Limb (tissue), 2 donors: ENCODE measurements at regions not wholly inside any gene's neighbourhood (a gene's known extent, or its start where the extent isn't known, plus 50 kb on each side); places are given as distances from the start of the nearest gene placed in this dataset.

Source experiments
- DNase-seq, 2 donors: peaks; one replicate each; pipeline ENCODE4 v3.0.0-alpha.2; 2016; ENCODE audit errors: extremely low spot score in 2 of 2

GRCh38 chr16:6155271-6155670 lies 1057.7 kb upstream of the EEF2KMT start:
- DNase-seq: no peak

DNA sequence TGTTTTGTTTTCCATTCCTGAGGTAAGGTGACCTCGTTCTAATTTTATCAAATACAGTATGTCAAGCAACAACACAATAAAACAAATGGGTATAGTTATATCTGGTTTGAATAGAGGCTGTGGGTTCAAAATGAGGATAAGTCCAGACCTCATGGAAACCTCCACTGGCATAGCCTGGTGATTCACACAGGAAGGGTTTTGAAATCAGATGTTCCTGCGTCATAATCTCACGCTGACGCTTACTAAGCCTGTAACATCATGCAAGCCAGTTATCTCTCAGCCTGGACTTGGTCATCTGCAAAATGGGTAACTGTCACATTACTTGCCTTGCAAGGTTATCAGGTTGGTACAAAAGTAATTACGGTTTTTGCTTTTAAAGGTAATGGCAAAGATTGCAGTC lies 1056.3 kb upstream of the EEF2KMT start:
- no peak for DNase-seq

GRCh38 chr16:6149031-6149430 lies 1051.4 kb upstream of the EEF2KMT start:
- no peak for DNase-seq

DNA sequence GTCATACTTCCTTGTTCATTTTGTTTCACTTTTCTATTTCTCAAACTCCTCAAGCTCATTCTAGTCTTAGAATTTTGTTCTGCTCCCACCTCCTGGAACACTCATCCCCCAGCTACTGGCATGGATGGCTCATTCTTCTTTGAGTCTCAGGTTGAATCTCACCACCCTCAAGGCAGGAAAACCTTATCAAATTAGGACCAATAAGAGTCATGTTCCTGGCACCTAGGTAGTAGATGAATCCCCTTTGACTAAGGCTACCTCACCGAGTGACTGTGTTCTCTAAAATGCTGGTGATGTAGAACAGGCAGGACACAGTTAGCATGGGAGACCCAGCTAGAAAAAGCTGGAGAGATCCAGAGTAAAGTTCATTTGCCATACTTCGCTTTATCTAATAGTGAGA lies 1050.8 kb upstream of the EEF2KMT start:
- no peak for DNase-seq

DNA sequence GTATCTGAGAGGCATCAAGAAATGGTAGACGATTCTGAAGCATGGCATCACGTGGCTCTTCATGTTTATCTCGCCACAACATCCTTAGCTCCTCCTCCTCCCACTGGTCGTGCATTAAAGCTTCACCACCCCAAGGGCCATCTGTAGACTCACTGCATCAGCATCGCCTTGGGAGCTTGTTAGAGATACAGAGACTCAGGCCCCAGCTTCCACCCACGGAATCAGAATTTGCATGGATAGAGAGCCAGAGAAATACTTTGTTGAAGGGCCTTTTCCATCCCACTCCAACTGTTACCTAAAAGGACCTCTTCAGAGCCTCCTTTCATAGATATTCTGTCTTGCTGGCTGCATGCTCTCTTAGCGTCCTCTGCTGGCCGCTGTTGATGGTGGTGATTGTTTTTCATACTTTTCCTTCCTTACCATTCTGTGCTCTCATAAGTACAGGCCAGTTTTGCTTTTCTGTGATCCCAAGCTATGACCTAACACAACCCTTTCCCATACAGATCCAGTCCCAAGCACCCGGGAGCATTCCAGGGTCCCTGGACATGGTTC lies 1049.4 kb upstream of the EEF2KMT start:
- no peak for DNase-seq

DNA sequence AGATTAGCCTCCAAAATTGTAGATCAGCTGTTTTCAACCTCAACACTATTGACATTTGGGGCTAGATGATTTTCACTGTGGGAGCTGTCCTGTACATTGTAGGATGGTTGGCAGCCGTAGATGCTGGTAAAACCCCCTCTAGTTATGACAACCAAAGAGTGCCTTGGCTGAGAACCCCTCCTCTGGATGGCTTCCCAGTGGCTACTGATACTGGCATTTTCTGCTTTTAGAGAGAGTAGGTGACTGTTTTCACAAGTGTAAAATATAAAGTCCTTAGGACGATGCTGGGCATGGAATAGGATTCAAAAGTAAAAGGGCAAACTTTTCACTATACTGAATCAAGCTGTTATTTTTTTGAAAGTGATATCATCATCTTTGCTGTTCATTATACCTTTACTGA lies 1048.8 kb upstream of the EEF2KMT start:
- no peak for DNase-seq

GRCh38 chr16:6144463-6144862 lies 1046.9 kb upstream of the EEF2KMT start:
- DNase-seq: no peak

DNA sequence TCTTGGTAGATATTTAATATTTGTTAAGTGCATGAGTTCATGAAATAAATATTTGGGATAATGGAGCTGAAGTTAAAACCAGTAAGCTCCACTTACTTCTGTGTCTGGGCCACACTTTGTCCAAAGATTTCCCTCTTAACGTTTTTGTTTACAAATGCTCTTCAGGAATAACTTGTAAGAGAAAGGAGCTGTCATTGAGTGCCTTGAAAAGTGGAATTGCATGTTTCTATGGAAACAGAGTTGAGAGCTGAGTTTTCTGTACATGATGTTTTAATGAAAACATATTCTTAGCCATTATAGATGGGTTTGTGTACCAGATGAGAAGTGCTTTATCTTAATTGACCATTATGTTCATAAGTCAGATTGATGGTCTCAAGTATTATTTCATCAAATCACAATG lies 1045.4 kb upstream of the EEF2KMT start:
- DNase-seq: no peak

- DNase-seq: no peak
These were observed 1035.5 kb upstream of the EEF2KMT start for GRCh38 chr16:6133009-6133557.

DNA sequence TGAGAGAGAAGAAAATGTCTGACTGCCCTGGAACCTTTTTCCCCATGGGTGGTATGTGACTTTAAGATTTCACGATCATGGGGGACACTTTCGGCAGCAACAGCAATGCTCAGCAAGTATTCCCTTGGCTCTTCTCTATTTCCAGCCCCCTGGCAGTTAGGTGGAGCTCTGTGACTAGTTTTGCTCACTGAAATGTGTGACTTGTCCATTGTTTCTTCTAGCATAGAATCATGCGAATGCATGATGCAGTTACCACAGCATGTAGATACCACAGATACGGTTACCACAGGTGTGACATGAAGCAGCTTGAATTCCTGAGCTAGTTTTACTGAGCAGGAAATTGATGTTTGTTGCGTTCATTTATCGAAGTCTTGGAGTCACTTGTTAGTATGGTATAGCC lies 1034.5 kb upstream of the EEF2KMT start:
- DNase-seq: no peak

- no peak for DNase-seq
These were observed 1034.0 kb upstream of the EEF2KMT start for GRCh38 chr16:6131526-6132050.

GRCh38 chr16:6125483-6126259 lies 1028.1 kb upstream of the EEF2KMT start:
- no peak for DNase-seq

DNA sequence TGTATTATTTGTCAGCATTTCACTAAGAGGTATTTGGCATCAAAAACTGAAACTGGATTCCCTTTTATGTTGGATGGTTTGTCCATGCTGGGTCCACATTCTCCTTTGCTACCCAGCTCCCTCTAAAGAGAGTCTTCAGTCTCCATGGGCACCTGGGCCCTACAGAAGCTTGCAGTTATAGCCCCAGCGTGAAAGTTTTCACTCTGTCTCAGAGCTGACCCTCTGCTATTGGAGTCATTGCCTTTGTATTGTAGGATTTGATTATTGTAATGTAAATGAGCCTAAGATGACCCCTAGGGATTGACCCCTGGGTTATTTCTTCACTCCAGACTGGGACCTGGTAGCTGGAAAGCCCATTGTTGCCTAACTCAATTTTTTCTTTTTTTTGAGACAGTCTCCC lies 1026.5 kb upstream of the EEF2KMT start:
- no peak for DNase-seq

DNA sequence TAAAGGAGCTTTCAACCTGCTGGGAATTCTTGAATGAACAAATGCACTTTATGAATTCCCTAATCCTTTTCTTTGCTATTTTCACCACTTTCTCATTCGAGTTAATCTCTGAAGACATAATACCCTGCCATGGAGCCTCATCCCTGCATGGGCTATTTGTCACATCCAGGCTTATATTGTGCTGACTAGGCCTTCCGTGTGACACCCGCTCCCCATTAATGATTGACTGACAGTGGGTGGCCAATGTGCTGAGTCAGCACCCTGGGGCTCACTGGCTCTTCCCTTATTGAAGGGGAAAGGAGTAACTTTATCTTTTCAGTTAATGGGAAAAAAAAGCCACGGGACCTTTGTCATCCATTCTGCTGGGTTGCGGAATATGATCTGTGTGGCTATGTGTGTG lies 1024.8 kb upstream of the EEF2KMT start:
- DNase-seq: no peak

GRCh38 chr16:6114691-6115090 lies 1017.1 kb upstream of the EEF2KMT start:
- DNase-seq: no peak

GRCh38 chr16:6113749-6114148 lies 1016.2 kb upstream of the EEF2KMT start:
- DNase-seq: no peak

GRCh38 chr16:6112700-6113099 lies 1015.1 kb upstream of the EEF2KMT start:
- no peak for DNase-seq

DNA sequence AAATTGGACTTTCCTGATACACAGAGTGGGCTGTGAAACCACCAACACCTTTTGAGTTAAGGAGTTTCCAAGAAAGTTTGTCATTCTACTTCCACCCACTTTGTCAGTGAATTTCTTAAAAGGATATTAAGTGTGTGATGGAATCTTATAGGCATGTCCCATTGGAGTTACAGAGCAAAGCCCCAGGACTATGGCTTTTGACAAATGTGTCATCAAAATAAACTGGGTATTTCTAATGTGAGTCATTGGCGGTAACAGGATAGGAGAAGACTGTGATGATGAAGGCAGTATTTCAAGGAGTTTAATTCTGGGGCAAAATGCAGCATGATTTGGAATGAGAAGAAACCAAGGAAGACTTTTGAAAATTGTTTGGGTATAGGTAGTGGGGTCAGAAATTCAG lies 1013.8 kb upstream of the EEF2KMT start:
- DNase-seq: no peak

GRCh38 chr16:6110346-6110745 lies 1012.8 kb upstream of the EEF2KMT start:
- DNase-seq: no peak

- no peak for DNase-seq
These were observed 1008.5 kb upstream of the EEF2KMT start for GRCh38 chr16:6106061-6106460.

DNA sequence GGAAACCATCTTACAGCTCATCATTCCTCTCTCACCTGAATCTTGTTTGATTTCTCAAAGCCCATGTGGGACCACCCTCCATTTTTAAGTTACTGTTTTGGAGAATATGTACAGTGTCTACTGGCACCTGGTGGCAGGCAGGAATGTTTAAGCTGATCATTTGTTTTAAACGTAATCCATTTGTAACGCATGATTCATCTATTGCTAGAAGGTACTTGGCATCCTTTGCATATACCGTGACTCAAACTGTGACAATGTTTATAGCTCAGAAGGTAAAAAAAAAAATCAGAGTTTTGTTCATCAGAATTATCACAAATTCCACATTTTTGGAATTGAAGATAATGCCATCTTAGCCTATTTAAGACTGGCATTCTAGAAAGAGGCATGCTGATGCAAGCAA lies 1007.5 kb upstream of the EEF2KMT start:
- no peak for DNase-seq

DNA sequence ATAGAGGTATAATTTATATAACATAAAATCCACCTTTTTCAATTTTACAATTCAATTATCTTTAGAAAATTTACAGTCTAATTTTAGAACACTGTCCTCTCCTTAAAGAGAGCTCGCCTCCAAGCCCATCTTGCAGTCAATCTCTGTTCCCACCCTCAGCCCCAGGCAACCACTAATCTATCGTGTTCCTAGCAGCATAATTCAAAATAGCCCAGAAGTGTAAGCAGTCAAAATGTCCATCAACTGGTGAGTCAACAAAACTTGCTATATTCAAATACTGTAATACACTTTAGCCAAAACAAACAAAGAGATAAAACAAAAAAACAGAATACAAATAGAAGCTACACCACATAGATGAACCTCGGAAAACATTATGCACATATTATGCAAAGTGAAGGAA lies 1006.8 kb upstream of the EEF2KMT start:
- DNase-seq: no peak

DNA sequence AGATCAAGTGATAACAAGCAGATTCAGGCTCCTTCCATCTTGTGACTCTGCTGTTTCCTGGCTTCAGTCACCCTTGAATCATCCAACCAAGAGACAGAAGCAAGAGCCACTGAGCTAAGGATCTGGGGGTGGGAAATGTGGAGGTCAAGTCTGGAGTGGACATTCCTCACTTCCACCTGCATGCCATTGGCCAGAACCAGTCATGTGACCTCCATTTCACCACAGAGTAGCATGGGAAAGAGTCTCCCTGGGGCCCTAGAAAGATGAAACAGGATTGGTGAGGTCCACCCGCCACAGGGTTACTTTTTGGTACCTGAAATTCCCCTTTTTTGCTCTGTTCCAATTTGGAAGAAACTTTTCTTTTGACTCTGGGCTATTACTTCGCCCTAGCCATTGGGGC lies 1006.0 kb upstream of the EEF2KMT start:
- DNase-seq: no peak
